Caco-2 (cell line): ENCODE measurements at regions not wholly inside any gene's neighbourhood (a gene's known extent, or its start where the extent isn't known, plus 50 kb on each side); places are given as distances from the start of the nearest gene placed in this dataset.

Source experiments
- BruUV-seq: library from RNA; stranded (reverse); fragments of 400-500 nt; replicated peaks from 2 replicates; lab custom pipeline; 2021; lab: Mats Ljungman, UMichigan
- CTCF ChIA-PET: fragments of 300-600 bp; sonication (Branson Sonifier 250); formaldehyde crosslinking; loops from one replicate; lab custom pipeline; 2022; ENCODE audit warnings: antibody characterized with exemption; lab: Charles Lee
- POLR2A ChIA-PET: fragments of 300-600 bp; sonication (Branson Sonifier 250); formaldehyde crosslinking; loops from one replicate; lab custom pipeline; 2022; ENCODE audit warnings: antibody characterized with exemption; lab: Charles Lee
- DNase-seq, 2 experiments: peaks; one replicate each; pipeline versions ENCODE4 v3.0.0 to v3.0.0-alpha.2; 2020 to 2022
- H3K27me3 ChIP-seq: replicated peaks from 2 replicates; pipeline ENCODE4 v1.6.0; 2011; ENCODE audit warnings: low read length; ENCODE audit not compliant: control insufficient read depth, insufficient read depth
- H3K36me3 ChIP-seq: 2 replicates; pipeline ENCODE4 v1.5.1; 2011; ENCODE audit warnings: low read length; ENCODE audit not compliant: control insufficient read depth, insufficient read depth
- H3K4me1 ChIP-seq: fragments of 250-450 bp; sonication (Bioruptor Pico); 2 replicates; pipeline ENCODE4 v1.5.1; 2020; ENCODE audit warnings: mild to moderate bottlenecking
- H3K4me3 ChIP-seq: 2 replicates; pipeline ENCODE4 v1.5.1; 2011; ENCODE audit warnings: low read depth, mild to moderate bottlenecking, control low read depth, low read length
- H3K9me3 ChIP-seq: fragments of 250-450 bp; sonication (Bioruptor Pico); 2 replicates; pipeline ENCODE4 v1.5.1; 2020; ENCODE audit warnings: mild to moderate bottlenecking, moderate library complexity
- H3K27ac Mint-ChIP-seq: one replicate; pipeline ENCODE4 v1.8.0; 2022; ENCODE audit warnings: mixed read lengths; ENCODE audit not compliant: unreplicated experiment
- H3K27me3 Mint-ChIP-seq: one replicate; pipeline ENCODE4 v1.8.0; 2022; ENCODE audit warnings: mixed read lengths; ENCODE audit not compliant: insufficient read depth, unreplicated experiment
- H3K36me3 Mint-ChIP-seq: one replicate; pipeline ENCODE4 v1.8.0; 2022; ENCODE audit warnings: mild to moderate bottlenecking, mixed read lengths; ENCODE audit not compliant: insufficient read depth, unreplicated experiment
- H3K4me1 Mint-ChIP-seq: one replicate; pipeline ENCODE4 v1.8.0; 2022; ENCODE audit warnings: low read depth, mixed read lengths; ENCODE audit not compliant: unreplicated experiment
- H3K4me3 Mint-ChIP-seq: one replicate; pipeline ENCODE4 v1.8.0; 2022; ENCODE audit warnings: mild to moderate bottlenecking, moderate library complexity, mixed read lengths; ENCODE audit not compliant: unreplicated experiment
- H3K9me3 Mint-ChIP-seq: one replicate; pipeline ENCODE4 v1.8.0; 2022; ENCODE audit warnings: mixed read lengths; ENCODE audit not compliant: unreplicated experiment
- intact Hi-C: fragments of 100-400 bp; cut with micrococcal nuclease; formaldehyde crosslinking; loops from one replicate; pipeline ENCODE4 v1.10.0; 2022; ENCODE audit not compliant: unreplicated experiment
- TF ChIP-seq, protein P1 (sequence below), 2 experiments: fragments of 200-600 bp in 1 of 2; IDR thresholded peaks; 1 replicate in 1 of 2; 2 replicates in 1 of 2; pipeline versions ENCODE4 v1.5.1 to v1.8.0; 2011 to 2022; ENCODE audit warnings: antibody characterized with exemption in 1 of 2, control low read depth in 1 of 2, inconsistent platforms in 1 of 2, low read depth in 1 of 2, low read length in 1 of 2, mild to moderate bottlenecking in 1 of 2, moderate library complexity in 1 of 2; ENCODE audit not compliant: insufficient read depth in 1 of 2, severe bottlenecking in 1 of 2, unreplicated experiment in 1 of 2

DNA sequence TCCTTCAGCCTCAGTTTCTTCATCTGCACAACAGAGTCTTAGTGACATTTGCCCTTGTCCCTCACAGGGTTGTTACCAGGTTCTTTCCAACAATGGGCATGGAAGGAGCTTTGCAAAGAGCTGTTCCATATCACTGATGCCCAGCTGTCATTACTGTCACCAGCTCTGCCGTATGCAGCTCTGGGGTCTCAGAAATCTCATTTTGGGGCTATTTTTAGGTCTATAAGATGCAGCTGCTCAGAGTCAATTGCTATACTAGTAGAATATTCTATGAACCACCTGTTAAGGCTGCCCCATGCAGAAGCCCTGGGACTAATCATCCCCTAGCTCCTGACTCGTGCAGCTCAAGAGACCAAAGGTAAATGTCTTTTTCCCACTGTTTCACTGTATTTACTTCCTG, 105.1 kb upstream of the TNPO1 start:
- BruUV-seq: no TSS peak
- ChIA-PET POLR2A (no interaction called here), CTCF (no interaction called here)
- Histone ChIP-seq H3K4me1 (no peaks in the 10 kb centered on the region), H3K27me3 (no peaks in the 10 kb centered on the region), H3K4me3 (no peak overlapping the region), H3K36me3 (no peaks in the 10 kb centered on the region), H3K9me3 (peaks cover 11% of the 10 kb centered on the region)
- TF ChIP-seq, protein P1, sequence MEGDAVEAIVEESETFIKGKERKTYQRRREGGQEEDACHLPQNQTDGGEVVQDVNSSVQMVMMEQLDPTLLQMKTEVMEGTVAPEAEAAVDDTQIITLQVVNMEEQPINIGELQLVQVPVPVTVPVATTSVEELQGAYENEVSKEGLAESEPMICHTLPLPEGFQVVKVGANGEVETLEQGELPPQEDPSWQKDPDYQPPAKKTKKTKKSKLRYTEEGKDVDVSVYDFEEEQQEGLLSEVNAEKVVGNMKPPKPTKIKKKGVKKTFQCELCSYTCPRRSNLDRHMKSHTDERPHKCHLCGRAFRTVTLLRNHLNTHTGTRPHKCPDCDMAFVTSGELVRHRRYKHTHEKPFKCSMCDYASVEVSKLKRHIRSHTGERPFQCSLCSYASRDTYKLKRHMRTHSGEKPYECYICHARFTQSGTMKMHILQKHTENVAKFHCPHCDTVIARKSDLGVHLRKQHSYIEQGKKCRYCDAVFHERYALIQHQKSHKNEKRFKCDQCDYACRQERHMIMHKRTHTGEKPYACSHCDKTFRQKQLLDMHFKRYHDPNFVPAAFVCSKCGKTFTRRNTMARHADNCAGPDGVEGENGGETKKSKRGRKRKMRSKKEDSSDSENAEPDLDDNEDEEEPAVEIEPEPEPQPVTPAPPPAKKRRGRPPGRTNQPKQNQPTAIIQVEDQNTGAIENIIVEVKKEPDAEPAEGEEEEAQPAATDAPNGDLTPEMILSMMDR (IDR thresholded peaks at IDR 0.05; ENCODE audit: insufficient read depth in 1 of 2, low read depth in 1 of 2, low read length in 1 of 2, severe bottlenecking in 1 of 2, unreplicated experiment in 1 of 2): no peak
- Mint-ChIP-seq H3K27ac (no peak overlapping the region), H3K27me3 (peaks cover 12% of the 10 kb centered on the region), H3K36me3 (no peaks in the 10 kb centered on the region), H3K4me3 (no peak overlapping the region), H3K9me3 (no peaks in the 10 kb centered on the region), H3K4me1 (no peaks in the 10 kb centered on the region)
- intact Hi-C loops: no loop called here
- DNase-seq: no peak

DNA sequence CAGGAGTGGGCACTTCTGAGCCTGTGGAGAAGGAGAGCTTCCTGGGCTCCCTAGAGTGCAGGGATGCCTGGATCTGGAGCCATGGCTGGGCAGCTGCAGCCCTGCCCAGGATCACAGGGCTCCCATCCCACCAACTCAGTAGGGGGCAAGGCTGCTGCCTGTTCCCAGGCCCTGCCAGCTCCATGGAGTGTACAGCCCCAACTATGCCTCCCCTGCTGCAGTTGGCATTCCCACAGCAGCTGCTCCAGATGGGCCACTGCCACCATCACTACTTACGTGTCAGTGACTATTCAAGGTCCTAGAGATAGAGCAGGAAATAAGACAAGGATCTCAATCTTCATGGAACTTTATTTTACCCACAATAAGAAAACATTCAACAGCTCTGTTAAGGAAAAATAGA, 107.1 kb upstream of the TNPO1 start:
- no peak overlapping the region for H3K4me3 Mint-ChIP-seq
- Histone ChIP-seq H3K9me3 (peaks cover 11% of the 10 kb centered on the region), H3K4me3 (no peak overlapping the region), H3K36me3 (no peaks in the 10 kb centered on the region), H3K4me1 (no peaks in the 10 kb centered on the region), H3K27me3 (no peaks in the 10 kb centered on the region)
- ChIA-PET POLR2A (no interaction called here), CTCF (no interaction called here)
- no peaks in the 10 kb centered on the region for H3K36me3 Mint-ChIP-seq
- no peaks in the 10 kb centered on the region for H3K4me1 Mint-ChIP-seq
- H3K27me3 Mint-ChIP-seq: peaks cover 12% of the 10 kb centered on the region
- no peak overlapping the region for H3K27ac Mint-ChIP-seq
- no TSS peak for BruUV-seq
- DNase-seq: no peak
- TF ChIP-seq, protein P1 (IDR thresholded peaks at IDR 0.05; ENCODE audit: insufficient read depth in 1 of 2, low read depth in 1 of 2, low read length in 1 of 2, severe bottlenecking in 1 of 2, unreplicated experiment in 1 of 2): no peak
- intact Hi-C loops: no loop called here
- H3K9me3 Mint-ChIP-seq: no peaks in the 10 kb centered on the region

DNA sequence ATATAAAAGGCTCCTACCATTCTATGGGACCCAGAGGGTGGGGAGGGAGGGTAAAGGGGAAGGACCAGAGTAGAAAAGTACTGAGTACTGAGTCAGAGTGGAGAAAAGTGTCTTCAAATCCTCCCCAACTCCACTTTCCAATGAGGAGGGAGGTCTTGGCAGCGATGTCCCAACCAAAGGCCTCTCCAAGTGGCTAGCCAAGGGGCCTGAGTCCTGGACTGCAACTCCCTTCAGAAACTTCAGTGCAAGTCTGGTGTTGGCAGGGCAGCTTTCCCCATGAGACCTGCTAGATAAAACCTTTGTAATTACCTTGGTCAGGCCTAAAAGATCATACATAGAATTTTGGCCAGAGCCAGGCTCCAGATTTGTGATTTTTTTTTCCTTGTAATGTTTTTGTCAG, 111.3 kb upstream of the TNPO1 start:
- H3K4me1 Mint-ChIP-seq: no peaks in the 10 kb centered on the region
- DNase-seq: no peak
- CTCF ChIA-PET: no interaction called here
- no peaks in the 10 kb centered on the region for H3K36me3 Mint-ChIP-seq
- intact Hi-C loops: no loop called here
- Histone ChIP-seq H3K4me3 (no peak overlapping the region), H3K9me3 (peaks cover 11% of the 10 kb centered on the region), H3K36me3 (no peaks in the 10 kb centered on the region), H3K4me1 (no peaks in the 10 kb centered on the region), H3K27me3 (no peaks in the 10 kb centered on the region)
- BruUV-seq: no TSS peak
- H3K27me3 Mint-ChIP-seq: peaks cover 4% of the 10 kb centered on the region
- TF ChIP-seq, protein P1 (IDR thresholded peaks at IDR 0.05; ENCODE audit: insufficient read depth in 1 of 2, low read depth in 1 of 2, low read length in 1 of 2, severe bottlenecking in 1 of 2, unreplicated experiment in 1 of 2): no peak
- no peaks in the 10 kb centered on the region for H3K9me3 Mint-ChIP-seq
- POLR2A ChIA-PET: no interaction called here
- no peak overlapping the region for H3K27ac Mint-ChIP-seq
- H3K4me3 Mint-ChIP-seq: no peak overlapping the region
